BLaER1 treated with 17β-estradiol and CSF1 and Interleukin-3, amounts not matched to agents 10 nM and 100 nM (cell line): ENCODE measurements at regions not wholly inside any gene's neighbourhood (a gene's known extent, or its start where the extent isn't known, plus 50 kb on each side); places are given as distances from the start of the nearest gene placed in this dataset.

Experiments
- H3K27ac ChIP-seq, 11 experiments: shearing (Covaris generic); formaldehyde crosslinking; 2 replicates each; pipeline ENCODE4 v1.8.1; 2022
- H3K27me3 ChIP-seq, 11 experiments: shearing (Covaris generic); formaldehyde crosslinking; 2 replicates each; pipeline ENCODE4 v1.8.1; 2022
- H3K36me3 ChIP-seq, 11 experiments: shearing (Covaris generic); formaldehyde crosslinking; 2 replicates each; pipeline ENCODE4 v1.8.1; 2022
- H3K4me1 ChIP-seq, 10 experiments: shearing (Covaris generic); formaldehyde crosslinking; 2 replicates each; pipeline ENCODE4 v1.8.1; 2022
- H3K4me2 ChIP-seq, 11 experiments: shearing (Covaris generic); formaldehyde crosslinking; 2 replicates each; pipeline ENCODE4 v1.8.1; 2022
- H3K4me3 ChIP-seq, 10 experiments: shearing (Covaris generic); formaldehyde crosslinking; 2 replicates each; pipeline ENCODE4 v1.8.1; 2022
- H3K9ac ChIP-seq, 11 experiments: shearing (Covaris generic); formaldehyde crosslinking; 2 replicates each; pipeline ENCODE4 v1.8.1; 2022
- H3K9me3 ChIP-seq, 11 experiments: shearing (Covaris generic); formaldehyde crosslinking; replicated peaks in 1 of 11; 2 replicates each; pipeline ENCODE4 v1.8.1; 2022
- H4K20me1 ChIP-seq, 11 experiments: shearing (Covaris generic); formaldehyde crosslinking; 2 replicates each; pipeline ENCODE4 v1.8.1; 2022
- Cebpa-rat ChIP-seq, 11 experiments: shearing (Covaris generic); IDR thresholded peaks; 2 replicates each; pipeline ENCODE4 v1.8.1; 2022

- peak overlapping the region in 3 of 11 experiments; percentile 70 to 76 (median 75); a peak in 2 of 22 replicates for H3K9ac ChIP-seq
- no peak for TF ChIP-seq Cebpa-rat (IDR thresholded peaks at IDR 0.05)
- peaks cover 46 to 75% (median 63%) of the 10 kb centered on the region in 10 experiments for H3K4me1 ChIP-seq
- H3K36me3 ChIP-seq = no peaks in the 10 kb centered on the region; a peak in 2 of 22 replicates
- no peaks in the 10 kb centered on the region for H4K20me1 ChIP-seq
- peak overlapping the region; percentile 79 to 91 (median 87) for H3K4me2 ChIP-seq
- H3K27ac ChIP-seq = peak overlapping the region in 10 of 11 experiments; percentile 52 to 95 (median 86); a peak in 16 of 22 replicates
- no peaks in the 10 kb centered on the region for H3K27me3 ChIP-seq
- H3K4me3 ChIP-seq = no peak overlapping the region; a peak in 1 of 20 replicates
- peaks cover 14 to 55% (median 35%) of the 10 kb centered on the region in 11 experiments; a peak in 19 of 22 replicates for H3K9me3 ChIP-seq
Observed at GRCh38 chrX:38881066-38881465, 79.8 kb downstream of the MID1IP1 start.

- H3K9me3 ChIP-seq = peaks cover 14 to 54% (median 35%) of the 10 kb centered on the region in 11 experiments; a peak in 19 of 22 replicates
- H3K27ac ChIP-seq = peak overlapping the region in 10 of 11 experiments; percentile 39 to 95 (median 76); a peak in 19 of 22 replicates
- no peaks in the 10 kb centered on the region; a peak in 2 of 22 replicates for H3K36me3 ChIP-seq
- H3K4me3 ChIP-seq = peak overlapping the region in 1 of 10 experiments; percentile 16; a peak in 1 of 20 replicates
- H3K9ac ChIP-seq = peak overlapping the region in 4 of 11 experiments; percentile 1 to 76 (median 6); a peak in 1 of 22 replicates
- no peak for TF ChIP-seq Cebpa-rat (IDR thresholded peaks at IDR 0.05)
- H3K4me2 ChIP-seq = peak overlapping the region; percentile 79 to 91 (median 87)
- peaks cover 46 to 72% (median 63%) of the 10 kb centered on the region in 10 experiments for H3K4me1 ChIP-seq
- no peaks in the 10 kb centered on the region for H4K20me1 ChIP-seq
- H3K27me3 ChIP-seq = no peaks in the 10 kb centered on the region
Observed at GRCh38 chrX:38881727-38882126, 80.5 kb downstream of the MID1IP1 start.

GRCh38 chrX:38882894-38883626 lies 81.8 kb downstream of the MID1IP1 start:
- Histone ChIP-seq H3K4me1 (peaks cover 46 to 59% (median 56%) of the 10 kb centered on the region in 10 experiments), H3K4me3 (no peak overlapping the region), H4K20me1 (no peaks in the 10 kb centered on the region), H3K27ac (peak overlapping the region in 7 of 11 experiments; percentile 15 to 95 (median 83); a peak in 13 of 22 replicates), H3K27me3 (no peaks in the 10 kb centered on the region), H3K36me3 (no peaks in the 10 kb centered on the region; a peak in 1 of 22 replicates), H3K9ac (no peak overlapping the region), H3K4me2 (peak overlapping the region; percentile 19 to 91 (median 87); a peak in 20 of 22 replicates), H3K9me3 (peaks cover 12 to 52% (median 34%) of the 10 kb centered on the region in 11 experiments; a peak in 19 of 22 replicates)
- TF ChIP-seq Cebpa-rat (IDR thresholded peaks at IDR 0.05) = no peak

GRCh38 chrX:38886112-38886511 lies 84.9 kb downstream of the MID1IP1 start:
- Histone ChIP-seq H3K9me3 (peaks cover 6 to 60% (median 48%) of the 10 kb centered on the region in 11 experiments; a peak in 19 of 22 replicates), H3K4me1 (peaks cover 22 to 37% (median 30%) of the 10 kb centered on the region in 10 experiments), H4K20me1 (no peaks in the 10 kb centered on the region), H3K36me3 (no peaks in the 10 kb centered on the region; a peak in 1 of 22 replicates), H3K27me3 (no peaks in the 10 kb centered on the region), H3K27ac (no peak overlapping the region), H3K4me3 (no peak overlapping the region), H3K4me2 (no peak overlapping the region), H3K9ac (no peak overlapping the region)
- TF ChIP-seq Cebpa-rat (IDR thresholded peaks at IDR 0.05) = no peak

- Histone ChIP-seq H4K20me1 (no peaks in the 10 kb centered on the region), H3K27ac (no peak overlapping the region), H3K4me1 (peaks cover 14 to 37% (median 30%) of the 10 kb centered on the region in 10 experiments), H3K4me3 (no peak overlapping the region), H3K9ac (no peak overlapping the region), H3K9me3 (peaks cover 6 to 60% (median 48%) of the 10 kb centered on the region in 11 experiments; a peak in 19 of 22 replicates), H3K36me3 (no peaks in the 10 kb centered on the region; a peak in 1 of 22 replicates), H3K27me3 (no peaks in the 10 kb centered on the region), H3K4me2 (no peak overlapping the region)
- TF ChIP-seq Cebpa-rat (IDR thresholded peaks at IDR 0.05) = no peak
Observed at GRCh38 chrX:38887222-38887621, 86.0 kb downstream of the MID1IP1 start.

- H4K20me1 ChIP-seq = no peaks in the 10 kb centered on the region
- TF ChIP-seq Cebpa-rat (IDR thresholded peaks at IDR 0.05) = no peak
- H3K27ac ChIP-seq = no peak overlapping the region
- no peaks in the 10 kb centered on the region for H3K36me3 ChIP-seq
- peak overlapping the region in 4 of 11 experiments; percentile 50 to 76 (median 62); a peak in 4 of 22 replicates for H3K4me2 ChIP-seq
- H3K9me3 ChIP-seq = peaks cover 0 to 40% (median 31%) of the 10 kb centered on the region in 11 experiments; a peak in 15 of 22 replicates
- H3K4me1 ChIP-seq = peaks cover 3 to 26% (median 17%) of the 10 kb centered on the region in 10 experiments; a peak in 17 of 20 replicates
- H3K27me3 ChIP-seq = no peaks in the 10 kb centered on the region
- no peak overlapping the region for H3K9ac ChIP-seq
- H3K4me3 ChIP-seq = no peak overlapping the region
Observed at GRCh38 chrX:38890326-38890725, 89.1 kb downstream of the MID1IP1 start.

- H3K9ac ChIP-seq = no peak overlapping the region
- no peak for TF ChIP-seq Cebpa-rat (IDR thresholded peaks at IDR 0.05)
- no peaks in the 10 kb centered on the region for H3K27me3 ChIP-seq
- peaks cover 3 to 26% (median 17%) of the 10 kb centered on the region in 10 experiments; a peak in 17 of 20 replicates for H3K4me1 ChIP-seq
- peak overlapping the region in 1 of 11 experiments; percentile 27; a peak in 2 of 22 replicates for H3K27ac ChIP-seq
- peak overlapping the region in 8 of 11 experiments; percentile 21 to 76 (median 55); a peak in 12 of 22 replicates for H3K4me2 ChIP-seq
- no peak overlapping the region for H3K4me3 ChIP-seq
- no peaks in the 10 kb centered on the region for H4K20me1 ChIP-seq
- H3K9me3 ChIP-seq = peaks cover 0 to 34% (median 25%) of the 10 kb centered on the region in 11 experiments; a peak in 14 of 22 replicates
- H3K36me3 ChIP-seq = no peaks in the 10 kb centered on the region
Observed at GRCh38 chrX:38890963-38891362, 89.7 kb downstream of the MID1IP1 start.

- Histone ChIP-seq H3K27ac (peak overlapping the region in 4 of 11 experiments; percentile 10 to 39 (median 20); a peak in 7 of 22 replicates), H3K9me3 (peaks cover 0 to 25% (median 17%) of the 10 kb centered on the region in 11 experiments; a peak in 14 of 22 replicates), H3K27me3 (no peaks in the 10 kb centered on the region), H3K36me3 (no peaks in the 10 kb centered on the region), H3K4me2 (peak overlapping the region in 9 of 11 experiments; percentile 21 to 76 (median 54); a peak in 17 of 22 replicates), H4K20me1 (no peaks in the 10 kb centered on the region), H3K4me3 (no peak overlapping the region), H3K9ac (no peak overlapping the region), H3K4me1 (peaks cover 3 to 26% (median 17%) of the 10 kb centered on the region in 10 experiments; a peak in 17 of 20 replicates)
- TF ChIP-seq Cebpa-rat (IDR thresholded peaks at IDR 0.05) = no peak
Observed at GRCh38 chrX:38891641-38892413, 90.6 kb downstream of the MID1IP1 start.
